HG03280 (cell line): ENCODE measurements at regions not wholly inside any gene's neighbourhood (a gene's known extent, or its start where the extent isn't known, plus 50 kb on each side); places are given as distances from the start of the nearest gene placed in this dataset.

Experiments
- ATAC-seq: cut with Tn5 transposase; IDR thresholded peaks from one replicate; pipeline ENCODE4 v1.9.1; 2021; ENCODE audit warnings: mild to moderate bottlenecking, moderate library complexity; ENCODE audit not compliant: unreplicated experiment

GRCh38 chr14:76657404-76657803 lies 103.9 kb upstream of the VASH1 start:
- no peak for ATAC-seq

GRCh38 chr14:76657846-76658245 lies 103.4 kb upstream of the VASH1 start:
- no peak for ATAC-seq

- no peak for ATAC-seq
Observed at GRCh38 chr14:76662580-76662979, 98.7 kb upstream of the VASH1 start.

GRCh38 chr14:76664790-76665189 lies 96.5 kb upstream of the VASH1 start:
- ATAC-seq, result no peak

GRCh38 chr14:76666746-76667145 lies 94.5 kb upstream of the VASH1 start:
- no peak for ATAC-seq

GRCh38 chr14:76669770-76670169 lies 91.5 kb upstream of the VASH1 start:
- ATAC-seq, result no peak

GRCh38 chr14:76672123-76672522 lies 89.1 kb upstream of the VASH1 start:
- ATAC-seq, result no peak

GRCh38 chr14:76673261-76673660 lies 88.0 kb upstream of the VASH1 start:
- no peak for ATAC-seq

GRCh38 chr14:76675046-76675445 lies 86.2 kb upstream of the VASH1 start:
- ATAC-seq, result no peak

- no peak for ATAC-seq
Observed at GRCh38 chr14:76676539-76676938, 84.7 kb upstream of the VASH1 start.

- ATAC-seq, result no peak
Observed at GRCh38 chr14:76677534-76678145, 83.6 kb upstream of the VASH1 start.

- ATAC-seq, result no peak
Observed at GRCh38 chr14:76678244-76678800, 82.9 kb upstream of the VASH1 start.

- no peak for ATAC-seq
Observed at GRCh38 chr14:76682367-76682766, 78.9 kb upstream of the VASH1 start.

- ATAC-seq, result no peak
Observed at GRCh38 chr14:76686646-76687045, 74.6 kb upstream of the VASH1 start.

- ATAC-seq, result no peak
Observed at GRCh38 chr14:76687611-76688382, 73.5 kb upstream of the VASH1 start.

- ATAC-seq, result no peak
Observed at GRCh38 chr14:76688383-76688671, 72.9 kb upstream of the VASH1 start.

- ATAC-seq, result no peak
Observed at GRCh38 chr14:76690502-76691105, 70.7 kb upstream of the VASH1 start.

- no peak for ATAC-seq
Observed at GRCh38 chr14:76694106-76694505, 67.2 kb upstream of the VASH1 start.

- ATAC-seq, result no peak
Observed at GRCh38 chr14:76695263-76695920, 65.9 kb upstream of the VASH1 start.

GRCh38 chr14:76696361-76696760 lies 64.9 kb upstream of the VASH1 start:
- ATAC-seq, result no peak

GRCh38 chr14:76696791-76697190 lies 64.5 kb upstream of the VASH1 start:
- ATAC-seq, result no peak
